Breast epithelium (tissue), 3 donors: ENCODE measurements at regions not wholly inside any gene's neighbourhood (a gene's known extent, or its start where the extent isn't known, plus 50 kb on each side); places are given as distances from the start of the nearest gene placed in this dataset.
"Not testable (repeated sequence)": the region's sequence is repeated elsewhere in the genome, so short reads cannot be mapped to it uniquely, and the experiment has no call there.

Source experiments
- POLR2A ChIP-seq: fragments of 450-650 bp; IDR thresholded peaks from one replicate; pipeline ENCODE4 v1.6.1; 2016; ENCODE audit warnings: antibody characterized with exemption, mild to moderate bottlenecking, moderate library complexity
- TF ChIP-seq, protein P1 (sequence below), 3 donors: fragments of 450-650 bp; IDR thresholded peaks; one replicate each; pipeline ENCODE4 v1.5.1; 2016 to 2017; ENCODE audit warnings: antibody characterized with exemption in 3 of 3, mild to moderate bottlenecking in 3 of 3, moderate library complexity in 3 of 3

DNA sequence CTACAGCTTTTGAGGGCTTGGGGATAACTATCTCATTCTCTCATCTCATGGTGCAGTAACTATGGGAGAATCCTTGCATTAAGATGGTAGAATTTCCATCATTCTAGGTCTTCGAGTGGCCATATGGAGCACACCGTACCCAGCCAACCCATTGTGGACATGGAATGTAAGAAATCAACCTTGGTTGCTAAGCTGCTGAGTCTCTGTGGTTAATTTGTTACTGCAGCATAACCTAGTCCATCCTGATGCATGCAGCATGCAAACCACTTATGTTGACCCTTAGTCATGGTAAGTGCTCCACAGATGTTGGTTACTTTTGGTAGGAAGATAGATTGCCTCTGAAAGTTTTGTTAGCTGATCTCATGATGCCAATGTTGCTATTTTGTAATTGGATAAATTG lies 156.3 kb upstream of the CCZ1B start:
- TF ChIP-seq, protein P1, sequence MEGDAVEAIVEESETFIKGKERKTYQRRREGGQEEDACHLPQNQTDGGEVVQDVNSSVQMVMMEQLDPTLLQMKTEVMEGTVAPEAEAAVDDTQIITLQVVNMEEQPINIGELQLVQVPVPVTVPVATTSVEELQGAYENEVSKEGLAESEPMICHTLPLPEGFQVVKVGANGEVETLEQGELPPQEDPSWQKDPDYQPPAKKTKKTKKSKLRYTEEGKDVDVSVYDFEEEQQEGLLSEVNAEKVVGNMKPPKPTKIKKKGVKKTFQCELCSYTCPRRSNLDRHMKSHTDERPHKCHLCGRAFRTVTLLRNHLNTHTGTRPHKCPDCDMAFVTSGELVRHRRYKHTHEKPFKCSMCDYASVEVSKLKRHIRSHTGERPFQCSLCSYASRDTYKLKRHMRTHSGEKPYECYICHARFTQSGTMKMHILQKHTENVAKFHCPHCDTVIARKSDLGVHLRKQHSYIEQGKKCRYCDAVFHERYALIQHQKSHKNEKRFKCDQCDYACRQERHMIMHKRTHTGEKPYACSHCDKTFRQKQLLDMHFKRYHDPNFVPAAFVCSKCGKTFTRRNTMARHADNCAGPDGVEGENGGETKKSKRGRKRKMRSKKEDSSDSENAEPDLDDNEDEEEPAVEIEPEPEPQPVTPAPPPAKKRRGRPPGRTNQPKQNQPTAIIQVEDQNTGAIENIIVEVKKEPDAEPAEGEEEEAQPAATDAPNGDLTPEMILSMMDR (IDR thresholded peaks at IDR 0.05) = not testable (repeated sequence)
- TF ChIP-seq POLR2A = not testable (repeated sequence)
